ENCODE measurements at regions not wholly inside any gene's neighbourhood (a gene's known extent, or its start where the extent isn't known, plus 50 kb on each side); places are given as distances from the start of the nearest gene placed in this dataset.

DNA sequence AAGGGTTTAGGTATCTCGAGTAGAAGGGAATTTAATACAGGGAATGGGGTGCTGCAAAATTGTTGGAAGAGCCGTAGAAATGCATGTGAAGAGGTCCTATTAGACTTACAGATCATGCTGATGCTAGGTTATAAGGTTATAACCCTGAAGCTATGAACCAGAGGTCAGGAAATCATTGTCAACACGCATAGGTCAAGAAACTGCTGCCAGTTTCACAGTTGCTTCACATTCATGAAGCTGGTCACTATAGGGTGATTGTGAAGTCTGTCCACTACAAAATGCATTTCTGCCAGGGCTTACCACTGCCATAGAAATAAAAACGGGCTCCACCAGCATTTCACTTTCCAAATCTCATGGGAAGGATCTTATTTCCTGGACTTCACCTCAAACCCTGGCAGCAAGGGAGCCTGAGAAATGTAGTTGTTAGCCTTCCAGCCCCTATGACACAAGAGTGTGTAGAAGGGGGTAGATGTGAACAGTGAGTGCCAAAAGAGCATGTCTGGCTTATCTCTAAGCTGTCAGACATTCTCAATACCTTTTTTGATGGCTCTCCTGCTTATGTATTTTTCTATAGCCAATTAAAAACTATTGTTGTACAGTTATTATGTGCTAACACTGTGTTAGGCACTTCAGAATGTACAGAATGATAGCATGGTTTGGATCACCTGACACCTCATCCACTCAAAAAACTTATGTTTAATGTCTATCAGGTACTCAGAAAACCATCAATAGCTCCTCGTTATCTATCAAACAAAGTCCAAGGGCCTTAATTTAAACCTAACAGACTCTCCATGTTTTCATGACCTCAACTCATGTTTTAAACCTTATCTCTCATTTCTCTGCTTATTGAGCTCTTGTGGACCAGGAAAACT lies 148.3 kb upstream of the TSC22D2 start:
- no peaks in the 10 kb centered on the region for H3K36me3 ChIP-seq (ENCODE audit: low read length)
- no peaks in the 10 kb centered on the region for H3F3A ChIP-seq (ENCODE audit: insufficient read depth)
- no peak overlapping the region for H2AFZ ChIP-seq (ENCODE audit: low read depth, low read length, severe bottlenecking)
- H3K9me2 ChIP-seq (replicated peaks; ENCODE audit: insufficient read depth, low read length): no peaks in the 10 kb centered on the region
- H3K9ac ChIP-seq (ENCODE audit: low read length): no peak overlapping the region
- no peak overlapping the region for H3K4me3 ChIP-seq (ENCODE audit: insufficient read depth, low read length, poor library complexity, severe bottlenecking)
- no peak overlapping the region for H3K4me2 ChIP-seq (ENCODE audit: low read depth, low read length, poor library complexity, severe bottlenecking)
- TF ChIP-seq EZH2phosphoT487 (conservative IDR thresholded peaks at IDR 0.05; ENCODE audit: low read length): no peak
- TF ChIP-seq, protein P1, sequence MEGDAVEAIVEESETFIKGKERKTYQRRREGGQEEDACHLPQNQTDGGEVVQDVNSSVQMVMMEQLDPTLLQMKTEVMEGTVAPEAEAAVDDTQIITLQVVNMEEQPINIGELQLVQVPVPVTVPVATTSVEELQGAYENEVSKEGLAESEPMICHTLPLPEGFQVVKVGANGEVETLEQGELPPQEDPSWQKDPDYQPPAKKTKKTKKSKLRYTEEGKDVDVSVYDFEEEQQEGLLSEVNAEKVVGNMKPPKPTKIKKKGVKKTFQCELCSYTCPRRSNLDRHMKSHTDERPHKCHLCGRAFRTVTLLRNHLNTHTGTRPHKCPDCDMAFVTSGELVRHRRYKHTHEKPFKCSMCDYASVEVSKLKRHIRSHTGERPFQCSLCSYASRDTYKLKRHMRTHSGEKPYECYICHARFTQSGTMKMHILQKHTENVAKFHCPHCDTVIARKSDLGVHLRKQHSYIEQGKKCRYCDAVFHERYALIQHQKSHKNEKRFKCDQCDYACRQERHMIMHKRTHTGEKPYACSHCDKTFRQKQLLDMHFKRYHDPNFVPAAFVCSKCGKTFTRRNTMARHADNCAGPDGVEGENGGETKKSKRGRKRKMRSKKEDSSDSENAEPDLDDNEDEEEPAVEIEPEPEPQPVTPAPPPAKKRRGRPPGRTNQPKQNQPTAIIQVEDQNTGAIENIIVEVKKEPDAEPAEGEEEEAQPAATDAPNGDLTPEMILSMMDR (IDR thresholded peaks at IDR 0.05; ENCODE audit: insufficient read depth, low read length, poor library complexity, severe bottlenecking): no peak
- no peaks in the 10 kb centered on the region for H4K20me1 ChIP-seq (ENCODE audit: low read depth, low read length)
- H3K27me3 ChIP-seq (ENCODE audit: low read length): no peaks in the 10 kb centered on the region
- no peaks in the 10 kb centered on the region for H3K9me3 ChIP-seq (ENCODE audit: insufficient read depth, low read length)
- no peaks in the 10 kb centered on the region for H3K79me2 ChIP-seq (ENCODE audit: insufficient read depth, low read length)
- no peak overlapping the region for H3K27ac ChIP-seq (ENCODE audit: low read depth, low read length)

DNA sequence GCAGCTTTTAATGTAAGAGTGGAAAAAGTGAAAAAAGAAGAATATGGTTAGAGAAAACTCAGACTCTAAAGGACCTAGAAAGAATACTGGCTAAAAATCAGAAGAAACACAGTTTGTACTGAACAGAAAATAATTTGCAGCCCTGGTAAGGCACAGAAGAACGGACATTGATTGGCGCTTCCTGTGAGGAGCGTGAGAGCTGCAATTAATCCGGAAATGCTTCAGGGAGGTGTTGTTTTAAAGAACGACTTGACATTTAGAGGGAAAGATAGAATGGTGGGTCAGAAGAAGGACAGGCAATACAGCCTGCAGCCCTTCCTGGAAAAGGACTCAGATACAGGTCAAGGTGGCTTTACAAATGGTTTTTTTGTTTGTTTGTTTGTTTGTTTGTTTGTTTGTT lies 151.3 kb upstream of the TSC22D2 start:
- H3K9ac ChIP-seq (ENCODE audit: low read length): no peak overlapping the region
- H3K36me3 ChIP-seq (ENCODE audit: low read length): no peaks in the 10 kb centered on the region
- H4K20me1 ChIP-seq (ENCODE audit: low read depth, low read length): no peaks in the 10 kb centered on the region
- no peak overlapping the region for H3K27ac ChIP-seq (ENCODE audit: low read depth, low read length)
- no peaks in the 10 kb centered on the region for H3K79me2 ChIP-seq (ENCODE audit: insufficient read depth, low read length)
- H3K9me2 ChIP-seq (replicated peaks; ENCODE audit: insufficient read depth, low read length): no peaks in the 10 kb centered on the region
- no peak overlapping the region for H3K4me3 ChIP-seq (ENCODE audit: insufficient read depth, low read length, poor library complexity, severe bottlenecking)
- peak overlapping the region; percentile 25 for H2AFZ ChIP-seq (ENCODE audit: low read depth, low read length, severe bottlenecking)
- H3K4me2 ChIP-seq (ENCODE audit: low read depth, low read length, poor library complexity, severe bottlenecking): no peak overlapping the region
- no peaks in the 10 kb centered on the region for H3F3A ChIP-seq (ENCODE audit: insufficient read depth)
- TF ChIP-seq EZH2phosphoT487 (conservative IDR thresholded peaks at IDR 0.05; ENCODE audit: low read length): no peak
- TF ChIP-seq, protein P1 (IDR thresholded peaks at IDR 0.05; ENCODE audit: insufficient read depth, low read length, poor library complexity, severe bottlenecking): no peak
- no peaks in the 10 kb centered on the region for H3K9me3 ChIP-seq (ENCODE audit: insufficient read depth, low read length)
- 0 out of 2 replicates have a peak, but pooled peaks cover 2% of the 10 kb centered on the region for H3K27me3 ChIP-seq (ENCODE audit: low read length)

- H3K9ac ChIP-seq (ENCODE audit: low read length): no peak overlapping the region
- TF ChIP-seq, protein P1 (IDR thresholded peaks at IDR 0.05; ENCODE audit: insufficient read depth, low read length, poor library complexity, severe bottlenecking): no peak
- no peak for TF ChIP-seq EZH2phosphoT487 (conservative IDR thresholded peaks at IDR 0.05; ENCODE audit: low read length)
- H4K20me1 ChIP-seq (ENCODE audit: low read depth, low read length): no peaks in the 10 kb centered on the region
- H3K4me3 ChIP-seq (ENCODE audit: insufficient read depth, low read length, poor library complexity, severe bottlenecking): no peak overlapping the region
- no peak overlapping the region for H3K27ac ChIP-seq (ENCODE audit: low read depth, low read length)
- 0 out of 2 replicates have a peak, but pooled peaks cover 2% of the 10 kb centered on the region for H3K27me3 ChIP-seq (ENCODE audit: low read length)
- H3K4me2 ChIP-seq (ENCODE audit: low read depth, low read length, poor library complexity, severe bottlenecking): no peak overlapping the region
- no peaks in the 10 kb centered on the region for H3F3A ChIP-seq (ENCODE audit: insufficient read depth)
- H3K79me2 ChIP-seq (ENCODE audit: insufficient read depth, low read length): no peaks in the 10 kb centered on the region
- peak overlapping the region; percentile 25 for H2AFZ ChIP-seq (ENCODE audit: low read depth, low read length, severe bottlenecking)
- no peaks in the 10 kb centered on the region for H3K9me3 ChIP-seq (ENCODE audit: insufficient read depth, low read length)
- no peaks in the 10 kb centered on the region for H3K36me3 ChIP-seq (ENCODE audit: low read length)
- no peaks in the 10 kb centered on the region for H3K9me2 ChIP-seq (replicated peaks; ENCODE audit: insufficient read depth, low read length)
These were observed 151.8 kb upstream of the TSC22D2 start for GRCh38 chr3:150256318-150256717.
